Neural cell (in vitro differentiated cells): ENCODE measurements at regions not wholly inside any gene's neighbourhood (a gene's known extent, or its start where the extent isn't known, plus 50 kb on each side); places are given as distances from the start of the nearest gene placed in this dataset.

ENCODE experiments used
- CTCF ChIP-seq: fragments of 450-650 bp; IDR thresholded peaks from 2 replicates; pipeline ENCODE4 v1.5.1; 2014; ENCODE audit warnings: antibody characterized with exemption, mild to moderate bottlenecking, moderate library complexity; ENCODE audit not compliant: poor library complexity, severe bottlenecking
- EP300 ChIP-seq: fragments of 450-650 bp; conservative IDR thresholded peaks from 2 replicates; pipeline ENCODE4 v1.6.1; 2014; ENCODE audit warnings: antibody characterized with exemption, mild to moderate bottlenecking, moderate library complexity; ENCODE audit not compliant: poor library complexity, severe bottlenecking
- EZH2 ChIP-seq: fragments of 200-600, 300-800 bp; shearing (Covaris generic), sonication (generic); IDR thresholded peaks from 2 replicates; pipeline ENCODE4 v1.6.1; 2014; ENCODE audit warnings: antibody characterized with exemption, low read length, borderline replicate concordance, mild to moderate bottlenecking; ENCODE audit not compliant: insufficient read depth, poor library complexity, severe bottlenecking
- MXI1 ChIP-seq: fragments of 450-650 bp; conservative IDR thresholded peaks from 2 replicates; pipeline ENCODE4 v1.6.1; 2014; ENCODE audit warnings: antibody characterized with exemption, mild to moderate bottlenecking; ENCODE audit not compliant: poor library complexity, severe bottlenecking
- POLR2AphosphoS5 ChIP-seq: IDR thresholded peaks from 2 replicates; pipeline ENCODE4 v1.6.1; 2012
- RAD21 ChIP-seq: fragments of 450-650 bp; conservative IDR thresholded peaks from 2 replicates; pipeline ENCODE4 v1.6.1; 2014; ENCODE audit warnings: antibody characterized with exemption, mild to moderate bottlenecking, moderate library complexity
- REST ChIP-seq: IDR thresholded peaks from 2 replicates; pipeline ENCODE4 v1.6.1; 2012; ENCODE audit warnings: borderline replicate concordance
- SMC3 ChIP-seq: fragments of 450-650 bp; conservative IDR thresholded peaks from 2 replicates; pipeline ENCODE4 v1.6.1; 2014; ENCODE audit warnings: antibody characterized with exemption, mild to moderate bottlenecking, moderate library complexity; ENCODE audit not compliant: poor library complexity
- TAF1 ChIP-seq: IDR thresholded peaks from 2 replicates; pipeline ENCODE4 v1.6.1; 2012; ENCODE audit warnings: low read depth

GRCh38 chr5:71976449-71976848, 130.8 kb upstream of the MAP1B start:
- TF ChIP-seq CTCF, result no peak
- TF ChIP-seq REST, result no peak
- TF ChIP-seq EZH2, result no peak
- TF ChIP-seq RAD21, result no peak
- no peak for TF ChIP-seq TAF1
- no peak for TF ChIP-seq POLR2AphosphoS5
- no peak for TF ChIP-seq EP300
- no peak for TF ChIP-seq MXI1
- no peak for TF ChIP-seq SMC3
